GM19351 (cell line): ENCODE measurements at regions not wholly inside any gene's neighbourhood (a gene's known extent, or its start where the extent isn't known, plus 50 kb on each side); places are given as distances from the start of the nearest gene placed in this dataset.

ENCODE experiments used
- ATAC-seq: cut with Tn5 transposase; IDR thresholded peaks from one replicate; pipeline ENCODE4 v1.9.1; 2021; ENCODE audit warnings: mild to moderate bottlenecking, moderate library complexity; ENCODE audit not compliant: unreplicated experiment

DNA sequence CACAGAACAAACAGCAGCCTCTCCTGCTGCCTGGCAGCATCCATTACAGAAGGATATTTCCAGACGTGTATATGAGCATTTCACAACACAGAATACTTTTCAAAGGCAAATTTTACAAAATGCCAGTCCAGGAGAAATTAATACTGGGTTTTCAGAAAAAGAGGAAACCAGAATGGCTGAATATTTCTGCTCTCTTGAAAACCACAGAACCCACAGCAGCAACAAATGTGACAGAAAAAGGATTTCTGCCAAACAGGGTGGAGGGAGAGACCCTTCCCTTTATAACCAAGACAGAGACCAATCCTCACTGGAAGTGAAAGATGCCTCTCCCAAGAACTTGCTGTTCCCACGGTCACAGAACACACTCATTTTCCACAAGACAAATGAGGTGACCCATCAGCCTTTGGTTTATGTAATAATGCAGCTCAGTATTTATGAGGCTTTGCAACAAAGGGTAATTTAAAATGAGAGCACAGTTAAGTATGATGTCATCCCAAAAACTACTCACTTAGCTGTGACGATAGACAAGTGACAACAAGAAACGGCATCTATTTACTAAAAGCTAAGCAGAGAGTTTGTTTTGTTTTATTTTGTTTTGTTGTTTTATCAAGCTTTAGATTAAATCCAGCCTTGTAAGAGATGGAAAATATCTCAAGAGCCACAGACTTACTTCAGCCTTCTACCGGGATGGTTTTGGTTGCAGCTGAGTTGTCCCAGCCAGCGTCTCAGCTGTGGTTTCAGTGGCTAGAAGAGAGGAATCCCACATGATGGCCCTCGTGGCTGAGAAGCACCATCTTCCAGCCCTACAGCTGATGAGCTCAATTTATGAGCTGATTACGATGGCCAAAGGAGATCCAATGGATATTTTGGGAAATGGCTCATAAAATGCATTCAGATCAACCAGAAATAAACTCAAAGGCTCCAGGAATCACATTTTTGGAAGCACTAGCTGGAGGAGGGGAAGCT is 249.3 kb upstream of the AGAP1 start:
- ATAC-seq = no peak

DNA sequence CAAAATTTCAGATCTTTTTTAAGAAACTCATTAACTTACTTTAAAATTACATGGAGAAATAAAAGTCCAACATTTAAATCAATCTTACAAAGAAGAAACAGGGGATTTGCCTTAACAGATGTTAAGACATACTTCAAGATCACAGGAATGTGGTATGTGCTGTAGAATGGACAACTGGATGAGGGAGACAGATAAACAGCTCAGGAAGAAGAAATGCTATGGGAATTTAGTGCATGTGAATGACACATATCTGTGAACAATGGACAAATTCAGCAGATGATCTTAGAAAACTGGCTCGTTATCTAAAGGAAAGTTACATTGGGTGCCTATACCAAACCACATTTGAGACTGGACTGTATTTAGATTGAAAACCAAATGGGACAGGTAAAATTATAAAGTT is 246.8 kb upstream of the AGAP1 start:
- no peak for ATAC-seq

DNA sequence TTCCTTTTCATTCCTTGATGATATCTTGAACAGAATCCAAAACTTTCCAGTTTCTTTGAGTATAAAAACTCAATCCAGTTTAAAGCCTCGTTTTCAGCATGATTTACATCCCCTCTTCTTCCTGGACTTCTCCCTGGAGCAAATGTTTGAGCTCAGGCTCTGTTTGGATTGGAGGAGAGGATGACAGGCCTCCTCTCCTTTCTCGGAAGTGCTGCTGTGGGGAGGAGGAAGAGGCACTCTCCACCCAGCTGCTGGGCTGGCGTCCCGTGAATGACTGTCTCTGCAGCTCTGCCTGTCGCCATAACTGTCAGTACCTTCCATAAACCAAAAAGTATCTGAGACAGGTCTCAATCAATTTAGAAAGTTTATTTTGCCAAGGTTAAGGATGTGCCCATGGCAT is 238.2 kb upstream of the AGAP1 start:
- no peak for ATAC-seq

DNA sequence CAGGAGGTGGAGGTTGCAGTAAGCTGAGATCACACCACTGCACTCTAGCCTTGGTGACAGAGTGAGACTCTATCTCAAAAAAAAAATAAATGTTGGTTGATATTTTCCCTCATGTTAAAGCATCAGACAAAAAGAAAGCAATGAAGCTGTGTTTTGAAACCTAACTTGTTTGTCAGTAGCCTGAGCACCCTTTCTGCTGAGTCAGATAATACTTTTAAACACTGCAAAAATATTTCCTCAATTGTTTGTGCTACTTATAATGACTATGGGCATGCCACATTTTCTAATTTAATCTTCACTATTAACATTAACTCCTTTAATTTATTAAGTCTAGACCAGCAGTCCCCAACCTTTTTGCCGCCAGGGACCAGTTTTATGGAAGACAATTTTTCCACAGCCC is 236.3 kb upstream of the AGAP1 start:
- no peak for ATAC-seq

DNA sequence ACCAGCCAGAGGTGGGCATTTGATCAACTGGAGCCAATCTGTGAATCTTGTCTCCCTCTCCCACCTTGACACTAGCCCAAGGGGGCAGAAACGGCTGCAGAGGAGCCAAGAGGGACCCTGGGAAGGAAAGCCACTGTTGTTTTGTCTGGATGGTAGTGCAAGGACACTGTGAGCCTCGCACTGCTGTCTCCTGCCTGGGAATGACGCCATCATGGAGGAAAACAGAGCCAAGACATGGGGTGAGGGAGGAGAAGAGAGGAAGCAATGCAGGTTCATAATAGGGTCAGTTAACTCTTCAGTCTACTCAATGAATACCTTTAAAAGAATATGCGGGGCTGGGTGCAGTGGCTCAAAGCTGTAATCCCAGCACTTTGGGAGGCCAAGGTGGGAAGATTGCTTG is 231.1 kb upstream of the AGAP1 start:
- ATAC-seq = no peak

DNA sequence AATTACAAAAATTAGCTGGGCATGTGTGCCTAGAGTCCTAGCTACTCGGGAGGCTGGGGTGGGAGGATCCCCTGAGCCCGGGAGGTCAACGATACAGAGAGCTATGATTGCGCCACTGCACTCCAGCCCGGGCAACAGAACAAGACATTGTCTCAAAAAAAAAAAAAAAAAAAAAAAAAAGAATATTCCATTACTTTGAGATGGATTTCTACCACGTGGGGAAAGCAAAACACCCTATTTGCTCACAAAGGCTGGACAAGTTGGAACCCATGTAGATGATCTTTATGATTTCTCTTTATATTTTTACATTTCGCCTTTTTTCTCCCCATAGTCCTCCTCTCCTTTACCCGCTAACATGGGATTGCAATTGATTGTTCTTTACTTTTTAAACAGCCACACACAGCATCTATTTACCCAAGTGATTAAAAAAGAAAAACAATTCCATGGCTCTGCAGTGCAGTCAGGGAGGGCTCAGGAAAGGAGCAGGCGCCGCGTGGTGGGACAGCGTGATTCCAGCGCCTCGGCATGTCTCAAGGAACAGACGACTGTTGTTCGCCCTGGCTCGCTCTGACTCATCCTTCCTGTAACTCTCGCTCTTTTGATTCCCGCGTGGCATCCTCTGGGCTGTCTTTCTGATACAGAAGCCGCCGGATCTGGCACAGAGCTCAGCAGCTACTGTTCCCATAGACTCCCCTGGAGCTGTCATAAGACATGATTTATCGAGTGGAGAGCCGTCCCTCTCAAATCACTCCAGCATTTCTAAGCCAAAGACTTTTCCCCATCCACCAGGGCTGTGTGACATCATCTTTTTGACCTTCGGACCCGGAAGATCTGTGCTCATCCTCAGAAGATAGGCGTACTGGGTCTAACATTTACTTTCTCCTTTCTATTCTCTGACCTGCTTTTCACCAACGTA is 230.4 kb upstream of the AGAP1 start:
- ATAC-seq = no peak

DNA sequence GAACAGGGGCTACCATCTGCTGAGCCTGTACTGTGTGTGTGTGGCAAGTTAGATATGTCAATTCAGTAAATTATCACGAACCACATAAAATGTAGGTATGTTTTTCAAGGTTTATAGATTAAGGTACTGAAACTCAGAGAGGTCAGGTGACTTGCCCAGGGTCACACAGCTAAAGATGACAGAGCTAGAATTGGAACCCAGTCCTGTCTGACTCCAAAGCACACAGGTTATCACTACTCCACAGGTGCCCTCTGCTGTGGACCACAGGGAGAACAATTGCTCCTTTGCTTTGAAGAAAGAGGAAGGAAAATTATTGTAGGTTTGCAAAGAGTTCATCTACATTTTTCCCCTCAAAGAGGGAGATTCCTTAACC is 229.7 kb upstream of the AGAP1 start:
- ATAC-seq = no peak

DNA sequence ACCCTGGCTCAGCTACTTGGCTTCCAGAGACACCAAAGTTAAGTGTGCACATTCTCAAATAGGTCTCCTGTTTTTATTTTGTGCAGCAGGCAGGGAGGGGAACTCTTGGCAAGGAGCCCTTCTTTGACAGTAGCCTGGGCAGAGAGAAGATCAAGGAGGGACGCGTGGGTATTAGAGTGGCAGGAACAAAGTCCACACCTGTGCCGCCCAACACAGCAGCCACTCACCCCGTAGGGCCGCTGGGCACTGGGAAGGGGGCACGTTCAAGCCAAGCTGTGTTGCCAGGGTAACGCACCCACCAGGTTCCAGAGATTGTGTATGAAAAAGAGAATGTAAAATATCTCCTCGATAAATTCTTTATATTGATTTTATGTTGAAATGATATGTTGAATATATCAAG is 229.3 kb upstream of the AGAP1 start:
- no peak for ATAC-seq

DNA sequence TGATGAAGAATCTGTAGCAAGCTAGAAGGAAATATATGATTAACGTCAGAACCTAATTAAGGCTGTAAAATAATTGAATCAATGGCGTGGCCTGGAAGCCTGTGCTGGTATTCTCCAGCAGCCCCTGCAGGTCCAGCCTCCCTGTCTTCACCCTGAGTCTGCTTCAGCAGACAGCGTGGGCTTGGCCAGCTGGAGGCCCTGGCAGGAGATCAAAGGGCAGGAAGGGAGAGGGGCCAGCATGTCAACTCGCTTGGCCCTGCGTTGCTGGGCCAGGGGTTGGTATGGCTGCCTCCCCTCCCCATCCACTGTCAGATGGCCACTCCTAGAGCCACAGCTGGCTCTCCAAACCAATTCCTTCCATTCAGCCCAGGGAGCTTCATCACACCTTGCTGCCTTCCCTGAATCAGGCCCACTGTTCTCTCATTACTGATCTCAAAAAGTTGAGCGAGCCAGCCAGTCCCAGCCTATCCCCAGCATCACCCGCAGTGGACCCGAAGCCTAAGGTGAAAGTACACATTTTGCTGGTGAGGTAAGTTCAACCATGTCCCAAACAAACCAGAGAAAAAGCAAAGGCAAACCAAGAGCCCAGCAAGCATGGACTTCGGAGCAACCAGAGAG is 228.4 kb upstream of the AGAP1 start:
- no peak for ATAC-seq

DNA sequence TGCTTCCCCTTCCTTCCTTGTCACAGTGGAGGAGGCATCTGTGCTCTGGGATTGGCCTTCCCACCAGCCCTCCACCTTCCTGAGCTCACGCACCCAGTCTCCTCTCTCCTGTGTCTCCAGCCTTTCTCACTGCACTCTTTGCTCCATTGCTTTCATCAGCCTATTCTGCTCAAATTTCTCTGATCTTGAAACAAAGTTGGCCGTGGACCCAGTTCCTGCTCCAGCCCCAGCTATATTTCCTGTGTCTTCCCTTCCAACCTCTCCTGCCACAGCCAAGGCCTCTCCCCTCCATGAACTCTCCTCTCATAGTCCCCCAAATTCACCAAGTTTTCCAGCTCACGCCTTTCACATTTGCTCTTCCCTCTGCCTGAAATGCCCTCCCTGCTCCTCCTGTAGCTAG is 226.6 kb upstream of the AGAP1 start:
- ATAC-seq = no peak

DNA sequence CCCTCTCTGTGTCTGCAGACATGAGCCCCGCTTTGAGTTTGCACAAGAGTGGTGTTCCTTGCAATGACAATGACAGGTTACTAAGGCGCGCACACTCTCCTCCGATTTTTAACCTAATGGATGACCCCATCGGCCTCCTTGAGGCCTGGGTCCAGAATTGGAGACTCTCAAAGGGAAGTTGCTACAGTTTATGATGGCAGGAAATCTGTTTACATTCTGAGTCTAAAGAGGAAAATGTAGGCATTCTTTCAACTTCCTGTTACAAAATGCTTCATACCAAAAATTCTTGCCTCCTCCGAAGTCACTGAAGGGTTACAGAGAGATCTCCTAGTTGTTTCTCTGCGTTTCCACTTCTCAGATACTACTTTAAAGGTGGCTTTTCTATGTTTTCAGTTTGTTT is 225.3 kb upstream of the AGAP1 start:
- ATAC-seq = no peak

DNA sequence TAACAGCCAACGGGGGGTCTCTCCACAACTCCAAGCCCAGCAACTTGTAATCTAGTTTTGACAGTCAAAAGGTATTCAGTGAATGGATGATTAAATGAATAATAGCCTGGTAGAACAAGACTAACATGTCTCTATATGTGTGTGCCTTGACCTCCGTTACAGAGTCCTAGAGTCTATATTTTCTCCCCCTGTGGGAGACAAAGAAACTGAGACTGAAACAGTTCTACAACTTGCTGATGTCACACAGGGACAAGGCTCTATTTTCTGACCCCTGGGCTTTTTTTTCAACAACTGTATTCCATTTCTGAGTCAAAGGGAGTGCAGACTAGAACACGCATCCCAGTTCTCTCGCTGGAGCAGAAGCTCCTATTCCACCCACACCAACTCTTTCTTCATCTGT is 223.6 kb upstream of the AGAP1 start:
- ATAC-seq = peak; percentile 76

DNA sequence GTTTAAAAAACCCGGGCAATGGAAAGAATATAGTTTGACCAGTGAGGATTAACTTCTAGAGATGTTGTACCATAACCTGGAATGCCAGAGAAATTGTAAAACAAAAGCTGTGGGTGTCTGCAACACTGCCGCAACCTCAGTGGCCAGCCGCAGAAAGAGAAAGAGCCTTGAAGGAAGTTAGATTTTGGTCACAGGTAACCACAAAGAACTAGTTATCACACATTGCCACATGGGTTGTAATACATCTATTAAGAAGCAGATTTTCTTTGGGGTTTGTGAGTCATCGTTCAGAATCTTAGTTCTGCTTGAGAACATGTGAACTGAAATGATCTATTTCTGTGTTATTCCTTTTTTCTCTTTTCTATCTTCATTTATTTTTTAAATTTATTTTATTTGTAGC is 222.9 kb upstream of the AGAP1 start:
- peak; percentile 88 for ATAC-seq

DNA sequence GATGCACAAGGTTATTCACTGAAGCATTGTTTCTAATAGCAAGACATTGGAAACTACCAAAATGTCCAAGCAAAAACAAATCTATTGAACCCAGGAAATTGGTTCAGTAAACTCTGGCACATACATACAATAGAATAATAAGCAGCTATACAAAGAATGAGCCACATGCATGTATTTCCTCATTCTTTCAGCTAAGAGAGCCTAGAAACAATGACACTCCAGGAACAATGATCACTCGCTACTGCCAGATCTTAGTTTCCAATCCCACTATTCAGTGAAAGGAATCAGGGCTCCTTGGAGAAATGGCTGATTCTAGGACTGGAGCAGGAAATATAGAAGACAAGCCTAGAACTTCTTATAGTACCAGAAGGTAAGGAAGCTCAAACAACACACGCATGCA is 221.9 kb upstream of the AGAP1 start:
- ATAC-seq = no peak

DNA sequence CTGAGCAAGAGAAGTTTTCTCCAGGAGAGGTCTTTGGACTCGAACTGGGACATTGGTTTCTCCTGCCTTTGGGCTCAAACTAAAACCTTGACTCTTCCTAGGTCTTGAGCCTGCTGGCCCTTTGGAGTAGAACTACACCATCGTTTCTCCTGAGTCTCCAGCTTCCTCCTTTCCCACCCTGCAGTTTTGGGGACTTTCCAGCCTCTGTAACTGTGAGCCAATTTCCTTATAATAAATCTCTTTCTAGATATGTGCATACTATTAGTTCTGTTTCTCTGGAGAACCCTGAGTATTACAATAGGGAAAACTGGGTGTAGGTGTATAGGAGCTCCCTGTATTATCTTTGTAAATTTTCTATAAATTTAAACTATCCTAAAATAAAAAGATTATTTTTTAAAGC is 219.8 kb upstream of the AGAP1 start:
- no peak for ATAC-seq

DNA sequence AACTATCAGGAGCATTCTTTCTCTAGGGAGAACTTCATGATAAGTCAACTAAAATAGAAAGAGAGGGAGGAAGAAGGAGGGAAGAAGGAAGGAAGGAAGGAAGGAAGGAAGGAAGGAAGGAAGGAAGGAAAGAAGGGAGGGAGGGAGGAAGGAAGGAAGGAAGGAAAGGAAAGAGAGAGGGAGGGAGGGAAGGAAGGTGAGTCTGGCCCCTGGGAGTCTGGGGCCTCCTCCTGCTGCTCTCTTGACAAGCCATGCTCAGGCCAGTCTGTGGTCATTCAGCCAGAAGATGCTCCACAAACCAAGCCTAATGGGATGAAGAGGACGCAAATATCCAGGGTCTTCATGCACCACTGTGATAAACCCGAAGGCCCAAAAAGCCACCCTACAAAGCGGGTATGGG is 216.4 kb upstream of the AGAP1 start:
- ATAC-seq = no peak

DNA sequence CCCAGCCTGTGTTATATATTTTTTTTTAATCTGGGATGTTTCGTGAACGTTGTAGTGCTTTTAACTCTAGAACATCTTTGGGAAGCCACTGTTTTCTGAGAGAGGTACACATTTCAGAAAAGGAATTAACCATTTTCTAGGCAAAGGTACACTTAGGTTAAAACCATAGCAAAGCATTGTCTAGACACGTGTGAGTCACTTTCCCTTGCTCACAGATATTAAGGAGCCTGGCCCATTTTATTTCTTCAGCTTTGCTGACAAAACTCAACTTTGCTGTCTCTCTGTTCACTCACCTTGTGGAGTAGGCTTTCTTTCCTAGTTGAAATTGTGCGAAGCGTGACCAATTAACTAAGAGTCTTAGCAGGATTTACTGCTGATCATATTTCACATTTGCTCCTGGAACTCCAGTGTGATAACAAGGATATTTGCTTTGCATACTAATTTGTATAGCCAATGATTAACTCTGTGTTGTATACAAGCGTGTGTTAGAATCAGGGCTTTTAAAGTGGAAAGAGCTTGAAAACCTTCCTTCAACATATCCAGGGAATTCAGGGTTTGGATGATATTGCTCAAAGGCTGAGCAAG is 215.0 kb upstream of the AGAP1 start:
- ATAC-seq = no peak

DNA sequence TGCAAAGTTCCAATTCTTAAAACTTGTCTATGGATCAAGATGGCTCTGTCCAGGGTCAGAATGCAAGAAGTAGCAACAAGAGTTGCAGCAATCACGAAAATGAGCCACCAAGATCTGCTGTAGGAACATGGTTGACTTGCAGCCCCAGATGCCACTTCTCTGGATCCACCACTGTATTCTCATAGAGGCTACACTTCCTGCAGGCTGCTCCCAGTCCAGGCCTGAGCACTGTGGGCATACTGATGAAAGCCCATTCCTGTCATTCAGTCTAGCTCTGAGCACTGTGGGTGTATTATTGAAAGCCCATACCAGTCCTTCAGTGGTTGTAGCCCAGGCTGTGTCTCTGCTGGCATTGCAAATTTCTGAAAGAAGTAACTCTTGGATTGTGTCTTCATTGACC is 213.9 kb upstream of the AGAP1 start:
- no peak for ATAC-seq

DNA sequence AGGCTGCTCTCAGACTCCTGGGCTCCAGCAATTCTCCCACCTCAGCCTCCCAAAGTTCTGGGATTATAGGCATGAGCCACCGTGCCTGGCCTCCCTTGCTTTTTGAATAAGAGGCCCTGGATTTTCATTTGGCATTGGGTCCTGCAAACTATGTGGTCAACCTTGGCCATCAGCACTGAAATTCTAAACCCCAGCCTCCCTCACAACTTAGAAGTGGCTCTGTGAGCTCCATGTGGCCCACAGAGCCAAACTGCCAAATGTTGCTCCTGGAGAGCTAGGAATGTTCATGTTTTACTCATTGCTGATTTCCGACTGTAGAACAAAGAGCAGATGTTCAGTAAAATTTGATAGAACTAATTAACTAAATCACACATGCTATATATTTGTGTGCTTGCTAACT is 210.6 kb upstream of the AGAP1 start:
- no peak for ATAC-seq

DNA sequence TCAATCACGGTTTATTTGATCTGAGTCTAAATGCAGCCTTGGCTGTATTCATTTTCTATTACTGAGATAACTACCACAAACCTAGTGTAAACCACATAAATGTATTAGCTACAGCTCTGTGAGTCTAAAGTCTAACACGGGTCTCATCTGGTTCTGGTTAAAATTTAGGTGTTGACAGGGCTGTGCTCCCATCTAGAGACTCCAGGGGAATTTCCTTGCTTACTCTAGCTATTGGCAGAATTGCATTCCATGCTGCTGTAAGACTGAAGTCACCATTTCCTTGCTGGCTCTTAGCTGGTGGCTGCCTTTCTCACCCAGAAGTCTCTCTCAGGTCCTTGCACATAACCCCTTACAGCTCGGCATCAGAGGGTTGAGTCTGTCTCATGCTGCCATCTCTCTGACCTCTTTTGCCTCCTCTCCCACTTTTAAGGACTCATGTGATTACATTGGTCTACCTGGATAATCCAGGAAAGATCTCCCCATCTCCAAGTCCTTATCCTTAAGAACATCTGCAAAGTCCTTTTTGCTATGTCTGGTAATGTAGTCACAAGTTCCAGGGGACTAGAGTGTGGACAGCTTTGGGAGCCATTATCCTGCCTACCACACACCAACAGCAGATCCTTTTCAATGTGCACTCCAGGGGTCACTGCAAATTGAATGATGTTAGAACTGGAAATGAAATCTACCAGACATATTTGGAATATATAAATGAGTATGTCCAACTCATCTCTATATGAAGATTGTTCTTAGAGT is 207.0 kb upstream of the AGAP1 start:
- no peak for ATAC-seq

DNA sequence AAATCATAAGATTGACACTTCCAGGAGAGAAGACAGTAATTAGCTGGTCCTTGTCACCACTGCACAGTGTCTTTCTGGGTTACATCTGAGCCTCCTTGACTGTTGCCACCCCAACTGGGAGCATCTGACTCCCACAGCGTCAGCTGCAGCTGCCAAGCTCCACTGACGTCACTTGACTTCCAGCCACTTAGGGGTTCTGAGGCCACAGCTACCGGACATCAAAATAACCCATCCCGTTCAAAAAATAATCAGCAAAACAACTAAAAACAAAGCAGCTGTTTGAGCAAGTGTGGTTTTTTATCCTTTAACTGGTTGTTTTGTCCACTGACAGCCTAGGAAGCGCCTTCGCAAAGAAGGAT is 206.5 kb upstream of the AGAP1 start:
- ATAC-seq = no peak
